A549 (cell line): ENCODE measurements at regions not wholly inside any gene's neighbourhood (a gene's known extent, or its start where the extent isn't known, plus 50 kb on each side); places are given as distances from the start of the nearest gene placed in this dataset.

Experiments used
- CEBPB ChIP-seq, 2 experiments: fragments of >200 bp in 1 of 2; sonication (Bioruptor Twin) in 1 of 2; formaldehyde crosslinking in 1 of 2; IDR thresholded peaks; 2 replicates each; pipeline ENCODE4 v1.6.1; 2012 to 2016
- CTCF ChIP-seq: fragments of >200 bp; sonication (Bioruptor Twin); formaldehyde crosslinking; IDR thresholded peaks from 3 replicates; pipeline ENCODE4 v1.5.1; 2016
- EHF ChIP-seq: fragments of 250-450 bp; sonication (Bioruptor Pico); IDR thresholded peaks from 2 replicates; pipeline ENCODE4 v1.5.0; 2020; ENCODE audit warnings: mild to moderate bottlenecking
- POLR2A ChIP-seq: IDR thresholded peaks from 2 replicates; pipeline ENCODE4 v1.6.1; 2012; ENCODE audit warnings: mild to moderate bottlenecking, low read length
- ZNF302 ChIP-seq: fragments of 250-450 bp; sonication (Bioruptor Pico); IDR thresholded peaks from 2 replicates; pipeline ENCODE4 v1.9.0; 2021; ENCODE audit warnings: inconsistent platforms, mild to moderate bottlenecking, moderate library complexity
- TF ChIP-seq, protein P1 (sequence below): IDR thresholded peaks from 2 replicates; pipeline ENCODE4 v1.6.1; 2012

DNA sequence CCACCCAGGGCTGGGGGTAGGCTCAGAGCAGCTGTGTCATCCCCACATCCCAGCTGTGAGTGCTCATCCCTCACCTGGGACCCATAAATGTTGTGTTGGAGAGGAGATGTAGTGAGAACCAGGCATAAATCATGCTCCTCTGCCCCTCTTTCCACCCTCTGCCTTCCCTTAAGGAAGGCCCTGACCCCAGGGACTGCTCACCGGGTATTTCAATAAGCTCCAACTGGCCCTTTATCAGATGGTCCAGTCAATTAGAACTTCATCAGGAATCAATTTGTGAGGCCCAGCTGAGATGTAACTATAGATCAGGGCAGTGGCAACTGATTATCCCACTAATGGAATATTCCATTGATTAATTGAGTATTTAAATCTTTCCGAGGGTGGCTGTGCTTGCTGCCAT lies 50.8 kb upstream of the NTRK3 start:
- no peak for TF ChIP-seq POLR2A
- no peak for TF ChIP-seq CTCF
- no peak for TF ChIP-seq EHF (CRISPR knock-in tag)
- no peak for TF ChIP-seq CEBPB (IDR thresholded peaks at IDR 0.05)
- no peak for TF ChIP-seq ZNF302 (CRISPR knock-in tag)
- TF ChIP-seq, protein P1, sequence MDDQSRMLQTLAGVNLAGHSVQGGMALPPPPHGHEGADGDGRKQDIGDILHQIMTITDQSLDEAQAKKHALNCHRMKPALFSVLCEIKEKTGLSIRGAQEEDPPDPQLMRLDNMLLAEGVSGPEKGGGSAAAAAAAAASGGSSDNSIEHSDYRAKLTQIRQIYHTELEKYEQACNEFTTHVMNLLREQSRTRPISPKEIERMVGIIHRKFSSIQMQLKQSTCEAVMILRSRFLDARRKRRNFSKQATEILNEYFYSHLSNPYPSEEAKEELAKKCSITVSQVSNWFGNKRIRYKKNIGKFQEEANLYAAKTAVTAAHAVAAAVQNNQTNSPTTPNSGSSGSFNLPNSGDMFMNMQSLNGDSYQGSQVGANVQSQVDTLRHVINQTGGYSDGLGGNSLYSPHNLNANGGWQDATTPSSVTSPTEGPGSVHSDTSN = no peak
